H1 (cell line): ENCODE measurements at regions not wholly inside any gene's neighbourhood (a gene's known extent, or its start where the extent isn't known, plus 50 kb on each side); places are given as distances from the start of the nearest gene placed in this dataset.

Experiments
- CTCF ChIA-PET: fragments of 300-600 bp; sonication (Branson Sonifier 250); formaldehyde crosslinking; loops from one replicate; lab custom pipeline; 2021; ENCODE audit not compliant: partially characterized antibody; lab: Charles Lee
- POLR2A ChIA-PET: fragments of 300-600 bp; sonication (Branson Sonifier 250); formaldehyde crosslinking; loops from one replicate; lab custom pipeline; 2021; ENCODE audit warnings: inconsistent platforms; ENCODE audit not compliant: partially characterized antibody; lab: Charles Lee
- DNase-seq, 2 experiments: peaks; one replicate each; pipeline versions ENCODE4 v3.0.0 to v3.0.0-alpha.2; 2010 to 2022; ENCODE audit warnings: low spot score in 2 of 2, low read depth in 1 of 2, mixed read lengths in 1 of 2
- FAIRE-seq: peaks from 2 replicates; lab custom pipeline; 2011; peaks lifted over from hg19 to GRCh38; lab: Jason Lieb, UNC
- H2AFZ ChIP-seq: 2 replicates; pipeline ENCODE4 v1.8.1; 2012; ENCODE audit warnings: low read length, inconsistent platforms
- H2AK5ac ChIP-seq: 2 replicates; pipeline ENCODE4 v1.6.1; 2013; ENCODE audit warnings: low read depth, low read length
- H2BK120ac ChIP-seq: replicated peaks from 2 replicates; pipeline ENCODE3; 2013; ENCODE audit warnings: low read depth, low read length, inconsistent platforms
- H2BK12ac ChIP-seq: 2 replicates; pipeline ENCODE4 v1.6.1; 2013; ENCODE audit warnings: low read depth, low read length
- H2BK15ac ChIP-seq: 2 replicates; pipeline ENCODE4 v1.6.1; 2013; ENCODE audit warnings: low read length
- H2BK20ac ChIP-seq: 2 replicates; pipeline ENCODE4 v1.6.1; 2013; ENCODE audit warnings: low read length
- H2BK5ac ChIP-seq: 2 replicates; pipeline ENCODE4 v1.6.1; 2013; ENCODE audit warnings: low read depth, low read length
- H3K14ac ChIP-seq: 2 replicates; pipeline ENCODE4 v1.6.1; 2013; ENCODE audit warnings: inconsistent platforms; ENCODE audit not compliant: insufficient read length
- H3K18ac ChIP-seq: 2 replicates; pipeline ENCODE4 v1.6.1; 2013; ENCODE audit warnings: low read length; ENCODE audit errors: extremely low read depth
- H3K23ac ChIP-seq: 2 replicates; pipeline ENCODE4 v1.6.1; 2013; ENCODE audit warnings: inconsistent platforms; ENCODE audit not compliant: insufficient read length
- H3K23me2 ChIP-seq: 2 replicates; pipeline ENCODE4 v1.6.1; 2013; ENCODE audit warnings: low read depth, low read length
- H3K27ac ChIP-seq: 2 replicates; pipeline ENCODE4 v1.6.1; 2011; ENCODE audit warnings: low read depth, low read length, inconsistent platforms
- H3K27me3 ChIP-seq, 4 experiments: replicated peaks in 1 of 4; 1 replicate in 1 of 4; 2 replicates in 3 of 4; pipeline versions ENCODE4 v1.6.1 to v1.8.1; 2011 to 2013; ENCODE audit warnings: low read length in 3 of 4, mild to moderate bottlenecking in 3 of 4, inconsistent platforms in 2 of 4, mixed read lengths in 2 of 4, moderate library complexity in 1 of 4; ENCODE audit not compliant: control insufficient read depth in 3 of 4, insufficient read depth in 3 of 4; ENCODE audit errors: extremely low read depth in 1 of 4
- H3K36me3 ChIP-seq, 4 experiments: 2 replicates each; pipeline versions ENCODE4 v1.6.1 to v1.8.1; 2011 to 2013; ENCODE audit warnings: mild to moderate bottlenecking in 4 of 4, low read length in 3 of 4, moderate library complexity in 2 of 4, control low read depth in 1 of 4, inconsistent platforms in 1 of 4; ENCODE audit not compliant: insufficient read depth in 4 of 4, control insufficient read depth in 2 of 4
- H3K4ac ChIP-seq: replicated peaks from 2 replicates; pipeline ENCODE3; 2013; ENCODE audit warnings: low read length, low read depth, mixed read lengths, inconsistent platforms; ENCODE audit not compliant: insufficient read length
- H3K4me1 ChIP-seq, 4 experiments: replicated peaks in 1 of 4; 1 replicate in 1 of 4; 2 replicates in 3 of 4; pipeline versions ENCODE4 v1.6.1 to v1.8.1; 2011 to 2013; ENCODE audit warnings: low read length in 3 of 4, inconsistent platforms in 2 of 4, mixed read lengths in 1 of 4; ENCODE audit not compliant: insufficient read depth in 4 of 4, control insufficient read depth in 3 of 4
- H3K4me2 ChIP-seq, 2 experiments: 2 replicates each; pipeline versions ENCODE4 v1.6.1 to v1.8.1; 2011 to 2013; ENCODE audit warnings: low read depth in 2 of 2, low read length in 2 of 2, control low read depth in 1 of 2, inconsistent platforms in 1 of 2, mild to moderate bottlenecking in 1 of 2; ENCODE audit not compliant: insufficient read depth in 1 of 2
- H3K4me3 ChIP-seq, 4 experiments: fragments of 200-600, 300-600 bp in 1 of 4; sonication (generic), shearing (Covaris generic), sonication (Bioruptor Twin) in 1 of 4; 2 replicates each; pipeline versions ENCODE4 v1.5.1 to v1.8.1; 2011 to 2016; ENCODE audit warnings: low read length in 4 of 4, low read depth in 3 of 4, control low read depth in 2 of 4, inconsistent platforms in 2 of 4, mild to moderate bottlenecking in 2 of 4, mixed read lengths in 1 of 4, moderate library complexity in 1 of 4; ENCODE audit not compliant: insufficient read depth in 2 of 4; ENCODE audit errors: extremely low read depth in 1 of 4
- H3K56ac ChIP-seq: replicated peaks from 2 replicates; pipeline ENCODE3; 2013; ENCODE audit warnings: low read depth, mild to moderate bottlenecking, mixed read lengths, low read length, inconsistent platforms; ENCODE audit not compliant: insufficient read length
- H3K79me1 ChIP-seq: 2 replicates; pipeline ENCODE4 v1.6.1; 2013; ENCODE audit warnings: low read depth, low read length, control low read depth
- H3K79me2 ChIP-seq, 2 experiments: 2 replicates each; pipeline versions ENCODE4 v1.6.1 to v1.8.1; 2012 to 2013; ENCODE audit warnings: low read length in 2 of 2, mild to moderate bottlenecking in 2 of 2, inconsistent platforms in 1 of 2; ENCODE audit not compliant: insufficient read depth in 2 of 2, control insufficient read depth in 1 of 2
- H3K9ac ChIP-seq, 4 experiments: replicated peaks in 1 of 4; 1 replicate in 1 of 4; 2 replicates in 3 of 4; pipeline versions ENCODE4 v1.6.1 to v1.8.1; 2011 to 2013; ENCODE audit warnings: low read depth in 3 of 4, low read length in 3 of 4, control low read depth in 2 of 4, mild to moderate bottlenecking in 2 of 4, moderate library complexity in 2 of 4, inconsistent platforms in 1 of 4; ENCODE audit errors: extremely low read depth in 1 of 4
- H3K9me3 ChIP-seq, 2 experiments: 2 replicates each; pipeline versions ENCODE4 v1.6.1 to v1.8.1; 2012 to 2013; ENCODE audit warnings: mild to moderate bottlenecking in 2 of 2, moderate library complexity in 2 of 2, control low read depth in 1 of 2, inconsistent platforms in 1 of 2, low read depth in 1 of 2, low read length in 1 of 2, mixed read lengths in 1 of 2; ENCODE audit not compliant: insufficient read depth in 2 of 2
- H4K20me1 ChIP-seq, 2 experiments: replicated peaks in 1 of 2; 2 replicates each; pipeline versions ENCODE3 to v1.8.1; 2011 to 2013; ENCODE audit warnings: inconsistent platforms in 2 of 2, low read length in 2 of 2, mild to moderate bottlenecking in 1 of 2; ENCODE audit not compliant: insufficient read depth in 2 of 2, control insufficient read depth in 1 of 2
- H4K5ac ChIP-seq: 2 replicates; pipeline ENCODE4 v1.6.1; 2013; ENCODE audit warnings: low read length, low read depth, mixed read lengths, inconsistent platforms; ENCODE audit not compliant: insufficient read length
- H4K8ac ChIP-seq: 2 replicates; pipeline ENCODE4 v1.8.0; 2013; ENCODE audit warnings: mild to moderate bottlenecking, moderate library complexity, low read length, inconsistent platforms; ENCODE audit not compliant: insufficient read depth; ENCODE audit errors: extremely low read depth
- H4K91ac ChIP-seq: replicated peaks from 2 replicates; pipeline ENCODE3; 2013; ENCODE audit warnings: low read length, mixed read lengths, inconsistent platforms; ENCODE audit not compliant: insufficient read length
- CEBPB ChIP-seq: IDR thresholded peaks from 2 replicates; pipeline ENCODE4 v1.6.1; 2012; ENCODE audit warnings: low read depth, low read length
- CTBP2 ChIP-seq: IDR thresholded peaks from 2 replicates; pipeline ENCODE4 v1.7.0; 2011; ENCODE audit warnings: borderline replicate concordance, mild to moderate bottlenecking, moderate library complexity, mixed read lengths, low read length; ENCODE audit not compliant: insufficient read depth, insufficient read length
- EZH2 ChIP-seq: fragments of 200-600 bp; sonication (generic); IDR thresholded peaks from 2 replicates; pipeline ENCODE4 v1.7.1; 2012; ENCODE audit warnings: low read depth, mild to moderate bottlenecking, moderate library complexity, low read length, inconsistent platforms; ENCODE audit not compliant: severe bottlenecking
- RBBP5 ChIP-seq: IDR thresholded peaks from 2 replicates; pipeline ENCODE4 v1.7.1; 2012; ENCODE audit warnings: low read depth, mild to moderate bottlenecking, inconsistent platforms, low read length, moderate library complexity, borderline replicate concordance
- SAP30 ChIP-seq: fragments of 300-600 bp; sonication (generic); IDR thresholded peaks from 2 replicates; pipeline ENCODE4 v1.7.1; 2012; ENCODE audit warnings: low read length, moderate library complexity, mild to moderate bottlenecking, inconsistent platforms; ENCODE audit not compliant: insufficient read depth, insufficient replicate concordance
- TAF7 ChIP-seq: optimal IDR thresholded peaks from 2 replicates; pipeline ENCODE3; 2011; ENCODE audit warnings: low read depth, mild to moderate bottlenecking, inconsistent platforms, low read length, moderate library complexity, borderline replicate concordance
- WGBS, 2 experiments: shearing (Covaris generic) in 1 of 2; methylation state at CpG; one replicate each; pipeline versions ENCODE4 v1.1.6 to v1.1.7; 2013 to 2015; ENCODE audit warnings: low lambda C conversion rate in 2 of 2, mixed read lengths in 2 of 2, inconsistent platforms in 1 of 2, low coverage in 1 of 2, missing lambda C conversion rate in 1 of 2; ENCODE audit not compliant: insufficient replicate concordance in 2 of 2, insufficient coverage in 1 of 2, insufficient read length in 1 of 2; ENCODE audit errors: extremely low coverage in 1 of 2, missing lambda C conversion rate in 1 of 2; 5-methylcytosine and 5-hydroxymethylcytosine counted together
- TF ChIP-seq, protein P1 (sequence below), 3 experiments: IDR thresholded peaks; 1 replicate in 2 of 3; 2 replicates in 1 of 3; pipeline versions ENCODE4 v1.5.1 to v1.6.1; 2011; ENCODE audit warnings: low read length in 3 of 3, mild to moderate bottlenecking in 3 of 3, inconsistent platforms in 2 of 3, low read depth in 1 of 3, moderate library complexity in 1 of 3; ENCODE audit not compliant: insufficient read depth in 1 of 3; ENCODE audit errors: control extremely low read depth in 1 of 3

DNA sequence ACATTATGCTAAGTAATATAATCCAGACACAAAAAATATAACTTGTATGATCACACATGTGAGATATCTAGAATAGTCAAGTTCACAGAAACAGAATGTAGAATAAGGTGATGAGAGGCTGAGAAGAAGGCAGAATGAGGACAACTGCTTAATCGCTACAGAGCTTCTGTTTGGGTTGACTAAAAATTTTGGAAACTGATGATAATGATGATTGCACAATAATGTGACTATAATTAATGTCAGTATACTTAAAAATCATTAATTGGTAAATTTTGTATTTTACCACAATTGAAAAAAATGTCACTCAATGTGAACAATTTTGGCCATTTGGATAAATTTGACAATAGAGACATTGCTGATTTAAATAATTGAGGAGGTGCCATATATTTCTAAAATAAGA lies 1374.4 kb upstream of the CDH8 start:
- H2BK15ac ChIP-seq: no peak overlapping the region
- no peaks in the 10 kb centered on the region for H3K9me3 ChIP-seq
- H2AFZ ChIP-seq: no peak overlapping the region
- DNase-seq: no peak
- H2BK120ac ChIP-seq: no peak overlapping the region
- ChIA-PET POLR2A (no interaction called here), CTCF (no interaction called here)
- H3K79me2 ChIP-seq: no peaks in the 10 kb centered on the region
- H2BK5ac ChIP-seq: no peak overlapping the region
- no peak overlapping the region for H3K27ac ChIP-seq
- H3K18ac ChIP-seq: no peak overlapping the region
- no peak overlapping the region for H3K4me2 ChIP-seq
- no peak overlapping the region for H3K56ac ChIP-seq
- no peak overlapping the region for H3K9ac ChIP-seq
- no peak overlapping the region for H3K23ac ChIP-seq
- H3K4me1 ChIP-seq: no peaks in the 10 kb centered on the region
- TF ChIP-seq EZH2 (no peak), CEBPB (peak; percentile 9; the same call in 1 of the 2 replicates), SAP30 (no peak), TAF7 (no peak), CTBP2 (no peak), RBBP5 (no peak)
- TF ChIP-seq, protein P1, sequence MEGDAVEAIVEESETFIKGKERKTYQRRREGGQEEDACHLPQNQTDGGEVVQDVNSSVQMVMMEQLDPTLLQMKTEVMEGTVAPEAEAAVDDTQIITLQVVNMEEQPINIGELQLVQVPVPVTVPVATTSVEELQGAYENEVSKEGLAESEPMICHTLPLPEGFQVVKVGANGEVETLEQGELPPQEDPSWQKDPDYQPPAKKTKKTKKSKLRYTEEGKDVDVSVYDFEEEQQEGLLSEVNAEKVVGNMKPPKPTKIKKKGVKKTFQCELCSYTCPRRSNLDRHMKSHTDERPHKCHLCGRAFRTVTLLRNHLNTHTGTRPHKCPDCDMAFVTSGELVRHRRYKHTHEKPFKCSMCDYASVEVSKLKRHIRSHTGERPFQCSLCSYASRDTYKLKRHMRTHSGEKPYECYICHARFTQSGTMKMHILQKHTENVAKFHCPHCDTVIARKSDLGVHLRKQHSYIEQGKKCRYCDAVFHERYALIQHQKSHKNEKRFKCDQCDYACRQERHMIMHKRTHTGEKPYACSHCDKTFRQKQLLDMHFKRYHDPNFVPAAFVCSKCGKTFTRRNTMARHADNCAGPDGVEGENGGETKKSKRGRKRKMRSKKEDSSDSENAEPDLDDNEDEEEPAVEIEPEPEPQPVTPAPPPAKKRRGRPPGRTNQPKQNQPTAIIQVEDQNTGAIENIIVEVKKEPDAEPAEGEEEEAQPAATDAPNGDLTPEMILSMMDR (IDR thresholded peaks at IDR 0.05; ENCODE audit: control extremely low read depth in 1 of 3, insufficient read depth in 1 of 3, low read depth in 1 of 3, low read length in 3 of 3): no peak
- FAIRE-seq: no peak
- H3K4ac ChIP-seq: no peak overlapping the region
- H2AK5ac ChIP-seq: no peak overlapping the region
- no peak overlapping the region for H3K14ac ChIP-seq
- H3K4me3 ChIP-seq: no peak overlapping the region
- H4K91ac ChIP-seq: no peak overlapping the region
- 96% methylated on average over 1 of the region's 1 CpG; no CpG with 5 or more reads in 1 of the 2 experiments for WGBS, 2 experiments
- H3K23me2 ChIP-seq: no peaks in the 10 kb centered on the region
- no peaks in the 10 kb centered on the region for H3K27me3 ChIP-seq
- H2BK12ac ChIP-seq: no peak overlapping the region
- no peaks in the 10 kb centered on the region for H3K36me3 ChIP-seq
- no peaks in the 10 kb centered on the region for H4K20me1 ChIP-seq
- H4K5ac ChIP-seq: no peak overlapping the region
- no peak overlapping the region for H4K8ac ChIP-seq
- no peaks in the 10 kb centered on the region for H3K79me1 ChIP-seq
- no peak overlapping the region for H2BK20ac ChIP-seq
